ENCODE measurements at regions not wholly inside any gene's neighbourhood (a gene's known extent, or its start where the extent isn't known, plus 50 kb on each side); places are given as distances from the start of the nearest gene placed in this dataset.

DNA sequence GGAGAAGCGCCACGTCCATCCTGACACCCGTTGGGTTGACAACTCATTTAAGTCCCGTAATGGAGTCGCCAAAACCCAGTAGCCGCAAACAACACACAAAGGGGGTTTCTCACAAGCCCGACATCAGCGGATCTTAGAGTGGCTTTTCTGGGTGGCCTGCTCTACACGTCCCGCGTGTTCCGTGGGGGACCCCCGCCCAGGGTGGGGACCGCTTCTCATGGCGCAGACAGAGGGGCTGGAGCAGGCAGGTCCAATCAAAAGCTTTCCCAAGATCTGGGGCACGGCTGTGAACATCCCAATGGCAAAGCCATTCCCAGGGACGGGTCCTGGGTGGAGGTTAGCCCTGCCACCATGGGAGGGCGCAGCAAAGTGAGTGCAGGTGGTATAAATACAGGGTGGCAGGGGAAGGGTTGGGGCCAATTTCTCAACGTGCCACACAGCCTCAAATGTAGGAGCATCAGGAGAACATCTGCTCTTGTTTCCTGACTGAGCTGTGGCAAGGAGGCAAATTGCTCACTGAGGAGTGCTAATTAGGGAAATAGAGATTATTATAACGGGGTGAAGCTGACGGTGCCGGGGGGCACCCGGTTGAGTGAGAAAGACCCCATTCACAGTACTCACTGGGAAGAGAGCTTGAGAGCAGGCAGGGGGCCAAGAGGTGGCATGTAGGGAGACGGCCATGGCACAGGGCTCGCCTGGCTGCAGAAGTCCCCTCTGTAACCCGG is 1447.2 kb downstream of the TBC1D22A start:
- DNase-seq (ENCODE audit: low read depth in 2 of 3, low spot score in 2 of 3) = no peak

DNA sequence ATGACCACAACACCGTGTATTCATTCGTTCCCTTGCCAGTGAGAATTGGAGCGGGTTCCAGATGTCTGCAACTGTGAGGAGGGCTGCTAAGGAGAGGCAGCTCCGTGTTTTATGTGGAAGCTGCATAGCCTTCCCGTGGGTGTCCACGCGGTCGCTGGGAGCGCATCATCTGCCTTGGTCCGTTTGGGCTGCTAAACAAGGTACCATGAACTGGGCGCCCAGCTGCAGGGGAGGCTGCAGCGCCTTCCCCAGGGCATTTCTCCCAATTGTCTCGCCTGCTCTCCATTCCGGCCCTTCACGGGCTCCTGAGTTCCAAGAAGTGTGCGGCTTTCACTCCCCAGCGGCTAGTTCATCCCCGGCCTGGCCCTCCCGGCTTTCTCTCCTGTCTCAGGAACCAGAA is 1446.4 kb downstream of the TBC1D22A start:
- DNase-seq (ENCODE audit: low read depth in 2 of 3, low spot score in 2 of 3) = no peak

DNA sequence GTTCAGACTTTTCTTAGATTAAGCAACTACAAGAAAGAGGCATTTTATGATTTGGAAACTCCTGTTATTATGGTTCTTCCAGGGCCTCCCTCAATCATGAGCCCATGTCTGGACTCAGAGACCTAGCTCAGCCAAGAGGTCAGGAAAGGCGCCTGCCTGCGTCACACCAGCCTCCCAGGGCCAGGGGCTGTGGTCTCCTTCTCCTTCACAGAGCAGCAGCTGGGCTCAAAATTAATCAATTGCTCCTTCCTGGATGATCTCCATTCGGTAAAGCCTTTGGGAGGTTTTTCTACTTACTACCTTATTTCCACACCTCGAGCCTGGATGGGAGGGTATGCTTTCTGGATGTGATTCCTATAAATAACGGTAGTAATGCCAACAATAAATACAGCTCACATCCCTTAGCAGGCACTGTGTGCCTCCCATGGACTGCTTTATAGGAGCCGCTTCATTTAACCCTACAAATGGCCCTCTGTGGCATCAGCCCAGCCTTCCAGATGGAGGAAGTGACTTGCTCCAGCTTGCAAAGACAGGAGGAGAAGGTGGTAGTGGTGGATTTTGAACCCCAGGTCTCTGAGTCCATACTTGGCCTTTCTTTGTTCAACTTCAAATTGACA is 1445.6 kb downstream of the TBC1D22A start:
- DNase-seq (ENCODE audit: low read depth in 2 of 3, low spot score in 2 of 3) = no peak

DNA sequence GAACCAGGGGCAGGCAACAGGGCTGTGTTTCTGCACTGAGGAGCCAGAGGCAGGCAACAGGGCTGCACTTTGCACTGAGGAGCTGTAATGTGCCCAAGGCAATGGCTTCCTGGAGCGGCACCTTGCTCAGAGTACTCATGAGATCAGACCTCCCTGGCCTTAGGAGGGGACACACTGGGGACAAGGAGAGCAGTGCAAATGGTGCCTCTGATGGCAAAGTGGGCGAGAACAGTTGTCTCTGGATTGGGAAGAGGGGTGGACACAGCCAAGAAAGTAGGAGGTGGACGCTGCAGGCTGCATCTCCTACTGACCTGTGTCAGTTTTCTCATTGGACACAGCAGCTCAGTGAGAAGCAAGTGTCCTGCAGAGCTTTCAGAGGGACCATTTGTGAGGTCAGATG is 1443.3 kb downstream of the TBC1D22A start:
- DNase-seq (ENCODE audit: low read depth in 2 of 3, low spot score in 2 of 3) = no peak

GRCh38 chr22:48205161-48205560 is 1442.7 kb downstream of the TBC1D22A start:
- DNase-seq (ENCODE audit: low read depth in 2 of 3, low spot score in 2 of 3) = no peak

DNA sequence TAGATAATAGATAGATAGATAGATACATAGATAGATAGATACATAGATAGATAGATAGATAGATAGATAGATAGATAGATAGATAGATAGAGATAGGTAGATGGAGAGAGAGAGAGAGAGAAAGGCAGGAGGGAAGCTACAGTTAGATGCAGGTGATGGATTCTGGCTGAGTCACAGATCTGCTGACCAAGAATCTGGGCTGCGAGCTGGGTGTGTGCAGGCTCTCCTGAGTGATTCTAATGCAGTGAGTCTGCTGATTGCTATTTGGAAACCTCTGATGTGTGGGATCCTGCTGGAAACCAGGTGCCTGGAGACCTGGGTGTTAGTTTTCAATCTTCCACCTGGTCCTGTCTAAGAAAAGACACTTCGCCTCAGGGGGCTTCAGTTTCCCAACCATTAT is 1441.8 kb downstream of the TBC1D22A start:
- no peak for DNase-seq (ENCODE audit: low read depth in 2 of 3, low spot score in 2 of 3)

DNA sequence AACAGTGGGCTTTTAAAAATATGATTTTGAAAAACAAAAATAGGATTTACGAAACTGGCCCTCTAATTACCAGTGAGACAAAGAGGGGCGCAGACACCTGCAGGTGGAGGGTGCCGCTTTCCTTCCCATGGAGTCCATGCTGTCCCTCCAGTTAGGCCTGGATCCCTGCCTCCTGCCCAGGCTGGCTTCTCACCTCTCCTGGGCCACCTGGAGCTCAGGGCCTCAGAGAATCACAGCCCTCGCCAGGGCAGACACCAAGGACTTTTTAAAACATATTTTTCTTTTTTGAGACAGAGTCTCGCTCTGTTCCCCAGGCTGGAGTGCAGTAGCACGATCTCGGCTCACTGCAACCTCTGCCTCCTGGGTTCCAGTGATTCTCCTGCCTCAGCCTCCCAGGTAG is 1437.2 kb downstream of the TBC1D22A start:
- no peak for DNase-seq (ENCODE audit: low read depth in 2 of 3, low spot score in 2 of 3)

DNA sequence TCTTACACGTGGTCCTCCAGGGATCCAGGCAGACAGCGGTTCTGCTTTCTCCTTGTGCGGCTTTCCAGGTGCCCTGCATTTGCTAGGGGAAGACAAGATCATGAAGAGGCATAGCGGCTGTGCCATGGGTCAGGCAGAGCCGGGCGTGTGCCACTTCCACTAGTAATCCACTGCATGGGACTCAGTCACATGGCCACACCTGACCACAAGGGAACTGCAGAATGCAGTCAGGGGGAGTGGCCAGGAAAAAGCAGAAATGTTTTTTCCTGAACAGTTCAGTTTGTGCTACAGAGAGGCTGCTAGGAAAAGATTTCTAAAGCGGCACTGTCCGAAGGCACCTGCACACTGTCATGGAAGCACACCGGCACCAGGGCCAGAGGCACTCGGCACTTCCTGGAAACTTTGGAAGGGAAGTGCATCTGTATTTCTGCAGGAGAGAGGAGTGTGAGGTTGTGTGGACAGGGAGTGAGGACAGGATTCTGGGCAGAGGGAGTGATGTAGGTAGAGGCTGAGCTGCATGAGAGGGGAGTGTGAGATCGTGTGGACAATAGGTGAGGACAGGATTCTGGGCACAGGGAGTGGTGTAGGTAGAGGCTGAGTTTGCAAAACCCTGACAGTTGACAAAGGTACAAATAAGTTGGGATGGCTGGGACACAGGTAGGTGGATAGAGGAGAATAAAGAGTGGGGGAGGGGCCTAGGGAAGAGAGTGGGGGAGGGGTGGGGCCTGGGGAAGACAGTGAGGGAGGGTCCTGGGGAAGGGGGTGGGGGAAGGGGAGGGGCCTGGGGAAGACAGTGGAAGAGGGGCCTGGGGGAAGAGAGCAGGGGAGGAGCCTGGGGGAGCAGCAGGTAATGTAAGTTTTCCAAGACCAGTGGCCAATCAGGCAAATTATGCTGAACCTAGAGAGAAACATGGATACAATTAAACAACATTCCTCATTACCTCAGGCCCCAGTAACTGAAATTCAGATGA is 1436.3 kb downstream of the TBC1D22A start:
- no peak for DNase-seq (ENCODE audit: low read depth in 2 of 3, low spot score in 2 of 3)

GRCh38 chr22:48197189-48197690 is 1434.8 kb downstream of the TBC1D22A start:
- no peak for DNase-seq (ENCODE audit: low read depth in 2 of 3, low spot score in 2 of 3)

- DNase-seq (ENCODE audit: low read depth in 2 of 3, low spot score in 2 of 3) = no peak
These were observed 1430.5 kb downstream of the TBC1D22A start for GRCh38 chr22:48192920-48193319.

DNA sequence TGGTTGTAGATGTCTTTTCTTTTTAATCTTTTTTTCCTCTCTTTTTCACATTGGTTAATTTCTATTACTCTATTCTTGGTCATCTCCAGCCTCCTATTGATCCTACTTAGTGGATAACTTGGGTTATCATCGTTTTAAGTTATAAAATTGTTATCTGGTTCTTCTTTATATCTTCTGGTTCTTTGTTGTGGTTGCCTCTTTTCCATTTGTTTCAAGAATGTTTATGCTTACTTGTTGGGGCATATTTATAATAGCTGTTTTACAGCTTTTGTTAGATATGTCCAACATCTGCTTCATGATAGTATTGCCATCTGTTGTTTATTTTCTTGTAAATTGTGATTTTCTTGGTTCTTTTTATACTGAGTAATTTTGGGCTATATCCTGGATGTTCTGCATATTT is 1429.6 kb downstream of the TBC1D22A start:
- DNase-seq (ENCODE audit: low read depth in 2 of 3, low spot score in 2 of 3) = no peak

DNA sequence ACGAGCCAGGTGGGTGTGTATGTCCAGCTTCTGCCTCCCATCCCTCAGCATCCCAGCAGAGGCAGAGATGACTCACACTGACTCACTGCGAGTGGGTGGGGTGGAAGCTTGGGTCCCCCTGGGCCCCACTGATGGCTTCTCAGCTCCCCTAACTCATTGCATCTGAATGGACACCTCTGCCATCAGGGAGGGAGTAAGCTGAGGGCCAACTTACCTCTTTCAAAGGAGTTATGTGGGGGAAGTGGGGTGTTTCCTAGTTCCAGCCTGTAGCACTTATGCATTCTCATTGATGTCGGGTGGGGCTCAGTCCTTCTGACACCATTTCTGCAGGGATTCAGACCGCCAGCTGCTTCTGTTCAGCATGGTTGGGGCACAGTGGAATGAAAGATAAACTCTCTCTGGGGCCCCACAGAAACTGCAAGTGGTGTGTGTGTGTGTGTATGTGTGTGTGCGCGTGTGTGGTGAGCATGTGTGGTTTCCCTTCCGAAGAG is 1425.8 kb downstream of the TBC1D22A start:
- DNase-seq (ENCODE audit: low read depth in 2 of 3, low spot score in 2 of 3) = peak in 1 of 3 experiments; percentile 8

DNA sequence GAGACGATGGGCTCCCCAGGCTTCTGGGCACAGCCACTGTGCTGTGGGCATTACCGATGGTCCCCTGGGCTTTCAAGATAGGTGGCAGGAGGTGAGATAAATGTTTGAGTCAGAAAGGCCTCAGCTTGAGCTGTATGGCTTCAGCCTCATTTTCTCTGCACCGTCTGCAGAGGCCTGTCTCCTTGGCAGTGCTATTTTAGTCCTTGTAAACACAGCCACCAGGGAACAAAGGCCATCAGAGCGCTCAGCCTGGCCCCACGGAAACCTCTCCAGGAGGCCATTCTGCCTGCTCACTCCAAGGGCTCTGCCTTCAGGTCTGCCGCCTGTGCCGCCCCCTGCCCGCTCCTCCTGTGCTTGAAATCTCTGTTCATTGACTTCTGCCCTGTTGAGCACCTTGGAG is 1424.9 kb downstream of the TBC1D22A start:
- no peak for DNase-seq (ENCODE audit: low read depth in 2 of 3, low spot score in 2 of 3)

GRCh38 chr22:48186146-48186790 is 1423.8 kb downstream of the TBC1D22A start:
- no peak for DNase-seq (ENCODE audit: low read depth in 2 of 3, low spot score in 2 of 3)

DNA sequence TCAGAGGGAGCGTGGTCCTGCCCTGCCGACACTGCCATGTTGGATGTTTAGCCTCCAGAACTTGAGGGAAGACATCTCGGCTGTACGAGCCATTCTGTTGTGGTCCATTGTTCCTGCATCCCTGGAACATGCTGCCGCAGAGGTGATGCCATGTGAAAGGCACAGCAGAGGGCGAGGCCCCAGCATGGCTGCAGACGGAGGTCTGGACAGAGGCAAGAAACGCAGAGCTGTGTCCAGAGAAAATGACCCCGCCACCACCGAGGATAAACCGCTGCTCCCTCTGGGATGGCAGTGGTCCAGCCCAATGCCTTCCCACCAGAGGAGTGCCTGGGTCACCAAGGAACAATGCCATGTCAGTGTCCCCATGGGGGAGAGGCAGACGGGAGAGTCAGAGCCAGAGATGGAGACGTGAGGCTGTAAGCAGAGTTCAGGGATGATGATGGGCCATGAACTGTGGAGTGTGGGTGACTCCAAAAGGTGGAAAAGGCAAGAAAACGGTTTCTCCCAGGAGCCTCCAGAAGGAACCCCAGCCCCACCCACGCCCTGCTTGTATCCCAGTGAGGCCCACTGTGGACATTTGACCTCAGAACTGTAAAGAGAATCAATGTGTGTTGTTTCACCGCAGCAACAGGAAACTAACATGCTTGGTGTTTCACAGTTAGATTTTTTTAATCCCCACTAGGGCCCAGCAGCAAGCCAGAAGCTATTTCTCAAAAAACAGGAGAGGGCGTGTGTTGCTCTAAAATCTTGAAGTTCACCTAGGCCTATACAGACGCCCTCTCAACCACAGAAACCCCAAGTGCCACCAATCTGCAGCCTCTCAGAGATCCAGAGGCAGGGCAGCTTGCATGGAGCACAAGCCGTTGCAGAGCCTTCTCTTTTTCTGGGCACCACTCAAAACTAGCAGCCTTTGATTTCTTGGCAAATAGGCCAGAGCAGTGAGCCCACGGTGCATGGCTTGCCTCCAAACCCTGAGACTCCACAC is 1422.9 kb downstream of the TBC1D22A start:
- no peak for DNase-seq (ENCODE audit: low read depth in 2 of 3, low spot score in 2 of 3)

DNA sequence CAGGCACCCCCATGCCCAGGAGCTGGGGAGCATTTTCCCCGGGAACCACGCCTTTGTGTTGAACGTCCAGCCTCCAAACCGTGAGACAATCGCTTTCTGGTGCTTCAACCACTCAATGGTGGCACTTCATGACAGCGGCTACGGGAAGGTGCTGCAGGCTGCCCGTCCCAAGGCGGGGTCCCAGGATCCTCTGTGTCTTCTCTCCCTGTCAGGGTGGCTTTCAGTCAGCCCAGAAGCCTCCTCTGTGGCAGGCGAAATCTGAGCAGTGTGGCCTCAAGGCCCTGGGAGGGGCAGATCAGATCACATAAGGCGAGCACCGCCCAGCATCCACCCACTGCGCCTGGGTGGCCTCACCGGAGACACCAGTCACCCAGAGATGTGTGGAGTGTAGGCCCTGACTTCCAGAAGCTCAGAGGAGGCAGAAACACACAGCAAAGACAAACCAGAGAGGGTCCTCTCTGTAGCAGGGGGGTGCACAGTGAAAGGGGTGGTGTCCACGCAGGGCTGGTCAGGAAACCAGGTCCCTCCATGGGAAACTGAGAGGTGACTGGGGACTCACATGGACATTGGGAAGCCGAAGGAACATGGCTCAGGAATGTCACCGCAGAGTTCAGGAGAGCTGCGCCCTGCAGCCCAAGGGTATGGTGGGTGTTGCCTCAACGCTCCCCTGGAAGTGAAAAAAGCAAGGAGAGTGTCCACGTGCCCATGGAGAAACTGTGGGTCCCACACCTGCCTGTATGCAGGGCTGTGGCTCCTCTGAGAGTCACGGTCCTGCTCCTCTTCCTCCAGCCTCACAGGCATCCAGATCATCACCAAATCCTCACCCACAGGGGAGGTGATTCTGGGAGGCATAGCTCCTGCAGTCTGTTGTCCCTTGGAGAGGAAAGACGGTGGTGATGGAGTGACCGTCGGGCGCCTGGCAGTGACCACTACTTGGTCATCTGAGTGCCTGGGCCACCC is 1420.7 kb downstream of the TBC1D22A start:
- no peak for DNase-seq (ENCODE audit: low read depth in 2 of 3, low spot score in 2 of 3)

- DNase-seq (ENCODE audit: low read depth in 2 of 3, low spot score in 2 of 3) = no peak
These were observed 1419.6 kb downstream of the TBC1D22A start for GRCh38 chr22:48182031-48182430.

DNA sequence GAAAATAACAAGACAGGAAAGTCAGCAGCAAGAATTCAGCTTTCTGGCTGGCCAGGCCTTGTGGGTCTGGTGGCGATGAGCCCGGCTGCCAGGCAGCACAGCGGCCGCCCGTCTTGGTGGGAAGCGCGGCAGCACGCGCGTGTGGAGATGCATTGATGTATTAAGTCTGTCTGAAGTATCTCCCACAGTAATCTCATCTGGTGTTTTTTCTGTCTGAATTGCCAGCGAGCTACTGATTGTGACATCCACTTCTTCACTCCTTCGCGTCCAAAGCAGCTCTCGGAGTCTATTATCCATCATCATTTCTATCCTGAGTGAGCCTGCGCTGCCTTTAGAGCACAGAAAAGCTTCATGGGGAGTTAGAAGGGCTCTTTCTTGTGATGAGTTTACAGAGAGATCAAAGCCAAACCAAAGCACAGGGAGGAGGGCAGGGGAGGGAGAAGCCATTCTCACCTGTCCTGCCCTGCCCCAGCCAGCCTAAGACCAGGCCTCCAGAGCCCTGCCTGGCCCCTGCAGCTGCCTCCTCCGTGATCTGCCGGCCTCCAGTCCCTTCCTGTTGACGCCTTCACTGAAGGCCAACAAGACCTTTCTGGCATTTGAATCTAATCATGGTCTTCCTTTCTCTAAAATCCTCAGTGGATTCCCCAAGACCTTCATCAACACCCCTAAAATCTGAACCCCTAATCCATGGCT is 1419.0 kb downstream of the TBC1D22A start:
- DNase-seq (ENCODE audit: low read depth in 2 of 3, low spot score in 2 of 3) = no peak

Data from activated CD8-positive, alpha-beta memory T cell treated with anti-CD3 and anti-CD28 coated beads for 48 hours (primary cell).